GM18909 (cell line): ENCODE measurements at regions not wholly inside any gene's neighbourhood (a gene's known extent, or its start where the extent isn't known, plus 50 kb on each side); places are given as distances from the start of the nearest gene placed in this dataset.
"Not testable (repeated sequence)": the region's sequence is repeated elsewhere in the genome, so short reads cannot be mapped to it uniquely, and the experiment has no call there.

ENCODE experiments used
- ATAC-seq: cut with Tn5 transposase; IDR thresholded peaks from one replicate; pipeline ENCODE4 v1.9.1; 2021; ENCODE audit warnings: mild to moderate bottlenecking; ENCODE audit not compliant: unreplicated experiment, poor library complexity

- no peak for ATAC-seq
Observed at GRCh38 chr4:71081192-71081591, 87.7 kb downstream of the DCK start.

GRCh38 chr4:71093745-71094144, 100.3 kb downstream of the DCK start:
- ATAC-seq, result no peak

- no peak for ATAC-seq
Observed at GRCh38 chr4:71094201-71094600, 100.8 kb downstream of the DCK start.

- ATAC-seq, result no peak
Observed at GRCh38 chr4:71095141-71095540, 101.7 kb downstream of the DCK start.

GRCh38 chr4:71095545-71095944, 102.1 kb downstream of the DCK start:
- ATAC-seq, result peak; percentile 42

GRCh38 chr4:71107726-71108125, 114.3 kb downstream of the DCK start:
- no peak for ATAC-seq

- no peak for ATAC-seq
Observed at GRCh38 chr4:71110499-71110898, 117.0 kb downstream of the DCK start.

- ATAC-seq, result not testable (repeated sequence)
Observed at GRCh38 chr4:71111133-71111532, 117.7 kb downstream of the DCK start.

- ATAC-seq, result no peak
Observed at GRCh38 chr4:71113294-71113693, 119.8 kb downstream of the DCK start.

GRCh38 chr4:71120831-71121524, 127.5 kb downstream of the DCK start:
- no peak for ATAC-seq

- no peak for ATAC-seq
Observed at GRCh38 chr4:71123951-71124350, 130.5 kb downstream of the DCK start.

- ATAC-seq, result no peak
Observed at GRCh38 chr4:71125137-71125536, 131.7 kb downstream of the DCK start.

GRCh38 chr4:71126719-71127118, 133.3 kb downstream of the DCK start:
- ATAC-seq, result no peak

GRCh38 chr4:71130827-71131603, 137.6 kb downstream of the DCK start:
- ATAC-seq, result no peak

GRCh38 chr4:71132486-71132885, 139.0 kb downstream of the DCK start:
- no peak for ATAC-seq

- no peak for ATAC-seq
Observed at GRCh38 chr4:71133491-71133890, 140.0 kb downstream of the DCK start.

- no peak for ATAC-seq
Observed at GRCh38 chr4:71136071-71136470, 142.6 kb downstream of the DCK start.

- no peak for ATAC-seq
Observed at GRCh38 chr4:71138007-71138615, 144.7 kb downstream of the DCK start.

GRCh38 chr4:71140563-71140962, 147.1 kb downstream of the DCK start:
- ATAC-seq, result no peak

GRCh38 chr4:71141125-71141524, 147.7 kb downstream of the DCK start:
- ATAC-seq, result no peak

- no peak for ATAC-seq
Observed at GRCh38 chr4:71147261-71147660, 153.8 kb downstream of the DCK start.
